Amygdala (tissue), 56 donors: ENCODE measurements at regions not wholly inside any gene's neighbourhood (a gene's known extent, or its start where the extent isn't known, plus 50 kb on each side); places are given as distances from the start of the nearest gene placed in this dataset.

Experiments
- DNase-seq, 56 donors: peaks; one replicate each; lab custom pipeline; 2025; lab: John Stamatoyannopoulos, UW

GRCh38 chr1:224846119-224846907 is 83.2 kb upstream of the DNAH14 start:
- DNase-seq = no peak

DNA sequence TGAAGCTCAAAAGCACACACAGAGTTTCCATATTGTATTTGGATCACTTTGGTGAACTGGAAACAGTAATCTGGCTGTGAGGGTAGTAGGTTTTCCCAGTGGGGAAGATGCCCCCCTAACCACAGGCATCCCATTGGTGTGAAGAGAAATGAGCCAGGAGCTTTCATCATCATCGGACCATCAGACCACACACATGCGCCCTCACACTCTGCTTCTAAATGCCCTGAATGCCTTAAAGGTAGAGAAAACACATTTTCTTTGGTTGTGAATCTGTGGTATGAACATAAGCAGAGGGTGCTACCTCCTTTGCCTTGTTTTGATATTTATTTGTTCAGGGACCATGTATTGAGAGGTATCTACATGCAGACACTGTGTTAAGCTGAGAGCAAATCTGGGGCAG is 79.0 kb upstream of the DNAH14 start:
- DNase-seq = no peak

DNA sequence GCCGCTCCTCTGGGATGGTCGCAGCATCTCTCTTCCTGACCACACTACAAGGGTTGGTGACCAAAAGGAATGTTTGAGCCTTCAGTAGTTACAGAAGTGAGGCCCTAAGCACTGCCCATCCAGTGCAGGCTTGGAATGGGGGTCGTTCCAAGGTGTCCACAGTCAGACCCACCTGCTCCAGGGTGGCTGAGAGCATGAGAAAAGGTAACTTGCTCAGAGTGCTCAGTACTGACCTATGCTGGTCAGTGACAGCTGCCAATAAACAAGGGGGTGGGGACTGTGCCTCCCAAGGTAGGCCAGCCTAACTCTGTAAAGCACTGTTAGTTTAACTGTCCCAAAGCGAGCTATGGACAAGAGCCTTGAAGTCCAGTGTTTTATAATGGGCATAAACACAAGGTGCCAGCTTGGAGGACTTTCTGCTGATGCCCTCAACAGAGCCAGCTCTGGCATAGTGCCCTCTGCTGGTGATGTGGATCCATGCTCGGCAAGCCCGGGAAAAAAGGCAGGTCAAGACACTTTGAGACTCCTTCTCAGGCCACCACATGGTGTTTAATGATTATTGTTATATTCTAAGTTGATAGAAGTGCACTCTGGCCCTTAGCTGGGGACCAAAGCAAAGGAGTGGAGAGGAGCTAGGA is 78.1 kb upstream of the DNAH14 start:
- DNase-seq = peak in 32 of 56 donors; percentile 1 to 63 (median 14)

GRCh38 chr1:224851848-224852261 is 77.6 kb upstream of the DNAH14 start:
- no peak for DNase-seq

DNA sequence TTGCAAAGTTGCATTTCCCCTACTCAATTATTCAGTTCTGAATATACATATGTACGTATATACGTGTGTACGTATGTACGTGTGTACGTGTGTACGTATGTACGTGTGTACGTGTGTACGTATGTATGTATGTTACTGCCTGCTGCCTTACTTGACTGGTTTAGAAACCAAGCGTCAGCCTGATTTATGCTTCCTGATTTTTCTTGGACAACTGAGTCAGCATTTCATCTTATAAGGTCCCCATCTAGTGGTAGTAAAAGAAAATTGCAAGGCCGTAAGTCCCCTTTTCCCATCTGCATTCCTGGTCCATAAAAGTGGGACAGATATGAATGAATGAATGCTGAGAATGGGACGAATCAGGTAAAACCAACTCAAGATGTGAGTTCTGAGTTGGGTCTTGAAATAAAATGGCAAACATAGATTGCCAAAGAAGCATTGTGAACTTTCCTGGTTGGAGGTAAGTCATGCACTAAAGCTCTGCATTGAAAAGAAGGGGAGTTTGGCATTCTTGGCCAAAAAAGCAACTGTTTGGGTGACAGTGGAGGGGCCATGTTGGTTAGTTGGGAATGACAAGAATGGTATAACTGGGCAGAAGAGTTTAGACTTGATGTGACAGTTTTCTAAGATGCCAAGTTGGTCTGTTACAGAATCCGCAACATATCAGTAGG is 76.4 kb upstream of the DNAH14 start:
- DNase-seq = peak in 3 of 56 donors; percentile 2 to 27 (median 20)

- DNase-seq = no peak
Measured at GRCh38 chr1:224856973-224857372, 72.5 kb upstream of the DNAH14 start.

DNA sequence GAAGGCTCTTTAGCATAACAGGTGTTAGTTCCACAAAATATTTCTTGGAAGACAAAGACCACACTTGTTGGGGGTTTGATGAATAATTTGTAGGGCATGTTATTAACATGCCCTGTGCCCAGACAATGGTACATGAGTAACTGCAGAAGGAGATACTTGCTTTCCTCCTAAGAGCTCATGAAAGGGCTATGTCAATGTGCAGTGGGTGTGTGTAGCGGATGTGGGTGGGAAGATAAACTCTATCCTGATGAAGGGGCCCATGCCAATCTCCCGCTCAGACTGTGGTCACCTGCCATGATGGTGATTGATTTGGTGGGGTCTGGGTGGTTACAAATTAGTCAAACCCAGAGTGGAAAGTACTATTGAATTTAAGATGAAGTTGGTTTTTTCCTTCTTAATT is 69.8 kb upstream of the DNAH14 start:
- no peak for DNase-seq

- no peak for DNase-seq
Measured at GRCh38 chr1:224860488-224861338, 68.8 kb upstream of the DNAH14 start.

GRCh38 chr1:224861339-224861716 is 68.1 kb upstream of the DNAH14 start:
- no peak for DNase-seq

DNA sequence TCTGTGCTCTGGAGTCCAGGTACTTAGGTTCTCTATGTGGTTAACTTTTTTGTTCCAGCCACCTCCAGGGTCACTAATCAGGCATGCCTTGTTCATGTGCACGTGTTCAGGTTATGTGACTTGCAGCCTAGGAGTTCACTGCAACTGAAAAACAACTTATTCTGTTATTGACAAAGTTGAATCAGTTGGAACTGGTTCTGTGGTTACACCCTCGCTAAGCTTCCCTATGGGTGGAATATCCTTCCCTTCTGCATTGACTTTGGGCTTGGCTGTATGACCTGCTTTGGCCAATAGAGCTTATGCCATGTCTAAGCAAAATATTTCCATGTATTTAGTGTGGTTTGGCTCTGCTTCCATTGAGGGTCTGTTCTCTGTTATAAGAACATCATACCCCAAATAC is 66.0 kb upstream of the DNAH14 start:
- DNase-seq = no peak

DNA sequence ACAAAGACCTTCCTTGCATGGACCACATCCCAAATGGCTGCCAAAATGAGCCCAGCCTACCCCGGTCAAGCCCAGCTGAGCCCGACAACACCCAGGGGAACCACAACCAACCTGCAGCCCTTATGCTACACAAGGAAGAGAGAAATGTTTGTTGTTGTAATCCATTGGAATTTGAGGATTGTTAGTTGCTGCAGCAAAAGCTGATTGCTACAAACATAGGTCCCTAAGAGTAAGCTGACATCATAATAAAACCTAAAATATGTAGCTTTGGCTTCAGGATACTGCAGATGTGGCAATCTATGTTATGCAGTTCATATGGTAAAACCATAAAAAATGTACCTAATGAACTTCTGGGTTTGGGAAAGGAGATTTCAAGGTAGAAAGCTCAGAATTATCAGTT is 65.5 kb upstream of the DNAH14 start:
- DNase-seq = no peak

DNA sequence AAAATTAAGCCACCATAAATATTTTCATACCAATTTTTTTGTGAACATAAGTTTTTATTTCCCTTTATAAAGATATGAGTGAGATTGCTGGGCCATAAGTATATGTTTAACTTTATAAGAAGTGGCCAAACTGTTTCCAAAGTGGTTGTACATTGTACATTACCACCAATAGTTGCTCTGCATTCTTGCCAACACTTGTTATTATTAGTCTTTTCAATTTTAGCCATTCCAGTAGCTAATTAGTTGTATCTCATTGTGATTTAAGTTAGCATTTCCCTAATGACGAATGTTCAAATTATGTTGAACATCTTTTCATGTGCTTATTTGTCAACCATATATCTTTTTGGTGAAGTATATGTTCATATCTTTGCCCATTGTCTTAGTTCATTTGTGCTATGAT is 64.0 kb upstream of the DNAH14 start:
- DNase-seq = no peak

DNA sequence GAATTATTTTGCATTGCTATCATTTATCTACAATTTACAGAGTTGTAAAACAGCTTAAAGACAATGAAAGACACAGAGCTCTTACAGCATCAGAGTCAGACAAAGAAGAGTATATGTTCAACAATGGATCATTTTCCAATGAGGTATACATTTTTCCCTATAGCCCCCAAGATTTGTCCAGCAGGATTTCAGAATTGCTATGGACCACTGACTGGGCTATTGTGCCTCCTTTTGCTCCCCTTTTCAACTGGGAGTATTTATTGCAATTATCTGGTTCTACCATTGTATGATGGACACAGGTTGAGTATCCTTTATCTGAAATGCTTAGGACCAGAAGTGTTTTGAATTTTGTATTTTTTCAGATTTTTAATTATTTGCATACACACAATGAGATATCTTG is 62.5 kb upstream of the DNAH14 start:
- no peak for DNase-seq

- no peak for DNase-seq
Measured at GRCh38 chr1:224867715-224868114, 61.8 kb upstream of the DNAH14 start.

DNA sequence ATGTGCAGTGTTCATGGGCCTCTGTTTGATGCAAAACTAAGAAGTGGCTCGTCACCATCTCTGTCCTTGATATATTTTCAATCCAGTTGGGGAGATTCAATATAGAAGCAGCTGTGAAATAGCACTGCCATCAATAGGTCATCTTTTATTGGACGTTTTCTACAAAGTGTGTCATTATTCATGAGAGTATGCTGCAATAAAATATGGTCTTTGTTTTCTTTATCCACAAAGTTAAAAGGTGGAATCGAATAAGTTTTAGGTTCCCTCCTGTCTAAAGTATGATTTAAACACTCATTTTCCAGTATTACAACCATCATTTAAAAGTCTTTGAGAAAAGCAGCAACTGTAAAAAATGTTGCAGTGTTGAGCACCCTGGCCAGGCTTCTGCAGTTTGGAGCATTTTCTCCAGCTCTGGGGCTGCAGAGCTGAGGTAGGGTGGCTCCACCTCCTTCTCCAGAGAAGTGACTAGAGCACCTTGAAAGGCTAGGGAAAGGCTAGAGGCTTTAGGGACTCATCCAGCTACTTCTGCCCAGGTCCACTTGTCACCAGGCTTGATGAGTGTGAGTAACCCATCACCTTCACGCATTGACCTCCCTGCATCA is 56.5 kb upstream of the DNAH14 start:
- no peak for DNase-seq

GRCh38 chr1:224873434-224874369 is 55.8 kb upstream of the DNAH14 start:
- no peak for DNase-seq

- no peak for DNase-seq
Measured at GRCh38 chr1:224874775-224875174, 54.7 kb upstream of the DNAH14 start.

DNA sequence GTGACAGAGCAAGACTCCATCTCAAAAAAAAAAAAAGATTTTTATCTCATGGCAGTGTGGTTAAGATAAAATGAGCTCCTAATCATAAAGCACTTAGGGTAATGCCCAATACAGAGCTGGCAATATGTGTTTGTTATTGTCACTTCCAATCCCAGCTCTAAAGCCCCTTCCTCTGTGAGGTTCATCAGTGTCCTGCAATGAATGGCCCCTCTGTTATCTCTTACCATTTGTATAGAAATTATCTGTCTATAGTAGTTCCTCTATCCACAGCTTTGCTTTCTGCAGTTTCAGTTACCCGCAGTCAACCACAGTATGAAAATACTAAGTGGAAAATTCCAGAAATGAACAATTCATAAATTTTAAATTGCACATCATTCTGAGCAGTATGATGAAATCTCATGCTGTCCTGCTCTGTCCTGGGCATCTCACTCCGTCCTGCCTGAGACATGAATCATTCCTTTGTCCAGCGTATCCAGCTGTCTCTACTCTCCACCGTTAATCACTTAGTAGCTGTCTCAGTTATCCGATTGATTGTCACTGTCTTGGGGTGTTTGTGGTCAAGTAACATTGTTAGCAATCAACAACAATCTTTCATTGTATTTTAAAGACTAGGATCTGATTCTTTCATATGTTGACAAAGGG is 50.2 kb upstream of the DNAH14 start:
- peak in 2 of 56 donors; percentile 5 to 11 for DNase-seq
